H1 (cell line): ENCODE measurements at regions not wholly inside any gene's neighbourhood (a gene's known extent, or its start where the extent isn't known, plus 50 kb on each side); places are given as distances from the start of the nearest gene placed in this dataset.

Experiments
- CTCF ChIA-PET: fragments of 300-600 bp; sonication (Branson Sonifier 250); formaldehyde crosslinking; loops from one replicate; lab custom pipeline; 2021; ENCODE audit not compliant: partially characterized antibody; lab: Charles Lee
- POLR2A ChIA-PET: fragments of 300-600 bp; sonication (Branson Sonifier 250); formaldehyde crosslinking; loops from one replicate; lab custom pipeline; 2021; ENCODE audit warnings: inconsistent platforms; ENCODE audit not compliant: partially characterized antibody; lab: Charles Lee
- DNase-seq, 2 experiments: peaks; one replicate each; pipeline versions ENCODE4 v3.0.0 to v3.0.0-alpha.2; 2010 to 2022; ENCODE audit warnings: low spot score in 2 of 2, low read depth in 1 of 2, mixed read lengths in 1 of 2
- FAIRE-seq: peaks from 2 replicates; lab custom pipeline; 2011; peaks lifted over from hg19 to GRCh38; lab: Jason Lieb, UNC
- H2AFZ ChIP-seq: 2 replicates; pipeline ENCODE4 v1.8.1; 2012; ENCODE audit warnings: low read length, inconsistent platforms
- H2AK5ac ChIP-seq: 2 replicates; pipeline ENCODE4 v1.6.1; 2013; ENCODE audit warnings: low read depth, low read length
- H2BK120ac ChIP-seq: replicated peaks from 2 replicates; pipeline ENCODE3; 2013; ENCODE audit warnings: low read depth, low read length, inconsistent platforms
- H2BK12ac ChIP-seq: 2 replicates; pipeline ENCODE4 v1.6.1; 2013; ENCODE audit warnings: low read depth, low read length
- H2BK15ac ChIP-seq: 2 replicates; pipeline ENCODE4 v1.6.1; 2013; ENCODE audit warnings: low read length
- H2BK20ac ChIP-seq: 2 replicates; pipeline ENCODE4 v1.6.1; 2013; ENCODE audit warnings: low read length
- H2BK5ac ChIP-seq: 2 replicates; pipeline ENCODE4 v1.6.1; 2013; ENCODE audit warnings: low read depth, low read length
- H3K14ac ChIP-seq: 2 replicates; pipeline ENCODE4 v1.6.1; 2013; ENCODE audit warnings: inconsistent platforms; ENCODE audit not compliant: insufficient read length
- H3K18ac ChIP-seq: 2 replicates; pipeline ENCODE4 v1.6.1; 2013; ENCODE audit warnings: low read length; ENCODE audit errors: extremely low read depth
- H3K23ac ChIP-seq: 2 replicates; pipeline ENCODE4 v1.6.1; 2013; ENCODE audit warnings: inconsistent platforms; ENCODE audit not compliant: insufficient read length
- H3K23me2 ChIP-seq: 2 replicates; pipeline ENCODE4 v1.6.1; 2013; ENCODE audit warnings: low read depth, low read length
- H3K27ac ChIP-seq: 2 replicates; pipeline ENCODE4 v1.6.1; 2011; ENCODE audit warnings: low read depth, low read length, inconsistent platforms
- H3K27me3 ChIP-seq, 4 experiments: replicated peaks in 1 of 4; 1 replicate in 1 of 4; 2 replicates in 3 of 4; pipeline versions ENCODE4 v1.6.1 to v1.8.1; 2011 to 2013; ENCODE audit warnings: low read length in 3 of 4, mild to moderate bottlenecking in 3 of 4, inconsistent platforms in 2 of 4, mixed read lengths in 2 of 4, moderate library complexity in 1 of 4; ENCODE audit not compliant: control insufficient read depth in 3 of 4, insufficient read depth in 3 of 4; ENCODE audit errors: extremely low read depth in 1 of 4
- H3K36me3 ChIP-seq, 4 experiments: 2 replicates each; pipeline versions ENCODE4 v1.6.1 to v1.8.1; 2011 to 2013; ENCODE audit warnings: mild to moderate bottlenecking in 4 of 4, low read length in 3 of 4, moderate library complexity in 2 of 4, control low read depth in 1 of 4, inconsistent platforms in 1 of 4; ENCODE audit not compliant: insufficient read depth in 4 of 4, control insufficient read depth in 2 of 4
- H3K4ac ChIP-seq: replicated peaks from 2 replicates; pipeline ENCODE3; 2013; ENCODE audit warnings: low read length, low read depth, mixed read lengths, inconsistent platforms; ENCODE audit not compliant: insufficient read length
- H3K4me1 ChIP-seq, 4 experiments: replicated peaks in 1 of 4; 1 replicate in 1 of 4; 2 replicates in 3 of 4; pipeline versions ENCODE4 v1.6.1 to v1.8.1; 2011 to 2013; ENCODE audit warnings: low read length in 3 of 4, inconsistent platforms in 2 of 4, mixed read lengths in 1 of 4; ENCODE audit not compliant: insufficient read depth in 4 of 4, control insufficient read depth in 3 of 4
- H3K4me2 ChIP-seq, 2 experiments: 2 replicates each; pipeline versions ENCODE4 v1.6.1 to v1.8.1; 2011 to 2013; ENCODE audit warnings: low read depth in 2 of 2, low read length in 2 of 2, control low read depth in 1 of 2, inconsistent platforms in 1 of 2, mild to moderate bottlenecking in 1 of 2; ENCODE audit not compliant: insufficient read depth in 1 of 2
- H3K4me3 ChIP-seq, 4 experiments: fragments of 200-600, 300-600 bp in 1 of 4; sonication (generic), shearing (Covaris generic), sonication (Bioruptor Twin) in 1 of 4; 2 replicates each; pipeline versions ENCODE4 v1.5.1 to v1.8.1; 2011 to 2016; ENCODE audit warnings: low read length in 4 of 4, low read depth in 3 of 4, control low read depth in 2 of 4, inconsistent platforms in 2 of 4, mild to moderate bottlenecking in 2 of 4, mixed read lengths in 1 of 4, moderate library complexity in 1 of 4; ENCODE audit not compliant: insufficient read depth in 2 of 4; ENCODE audit errors: extremely low read depth in 1 of 4
- H3K56ac ChIP-seq: replicated peaks from 2 replicates; pipeline ENCODE3; 2013; ENCODE audit warnings: low read depth, mild to moderate bottlenecking, mixed read lengths, low read length, inconsistent platforms; ENCODE audit not compliant: insufficient read length
- H3K79me1 ChIP-seq: 2 replicates; pipeline ENCODE4 v1.6.1; 2013; ENCODE audit warnings: low read depth, low read length, control low read depth
- H3K79me2 ChIP-seq, 2 experiments: 2 replicates each; pipeline versions ENCODE4 v1.6.1 to v1.8.1; 2012 to 2013; ENCODE audit warnings: low read length in 2 of 2, mild to moderate bottlenecking in 2 of 2, inconsistent platforms in 1 of 2; ENCODE audit not compliant: insufficient read depth in 2 of 2, control insufficient read depth in 1 of 2
- H3K9ac ChIP-seq, 4 experiments: replicated peaks in 1 of 4; 1 replicate in 1 of 4; 2 replicates in 3 of 4; pipeline versions ENCODE4 v1.6.1 to v1.8.1; 2011 to 2013; ENCODE audit warnings: low read depth in 3 of 4, low read length in 3 of 4, control low read depth in 2 of 4, mild to moderate bottlenecking in 2 of 4, moderate library complexity in 2 of 4, inconsistent platforms in 1 of 4; ENCODE audit errors: extremely low read depth in 1 of 4
- H3K9me3 ChIP-seq, 2 experiments: 2 replicates each; pipeline versions ENCODE4 v1.6.1 to v1.8.1; 2012 to 2013; ENCODE audit warnings: mild to moderate bottlenecking in 2 of 2, moderate library complexity in 2 of 2, control low read depth in 1 of 2, inconsistent platforms in 1 of 2, low read depth in 1 of 2, low read length in 1 of 2, mixed read lengths in 1 of 2; ENCODE audit not compliant: insufficient read depth in 2 of 2
- H4K20me1 ChIP-seq, 2 experiments: replicated peaks in 1 of 2; 2 replicates each; pipeline versions ENCODE3 to v1.8.1; 2011 to 2013; ENCODE audit warnings: inconsistent platforms in 2 of 2, low read length in 2 of 2, mild to moderate bottlenecking in 1 of 2; ENCODE audit not compliant: insufficient read depth in 2 of 2, control insufficient read depth in 1 of 2
- H4K5ac ChIP-seq: 2 replicates; pipeline ENCODE4 v1.6.1; 2013; ENCODE audit warnings: low read length, low read depth, mixed read lengths, inconsistent platforms; ENCODE audit not compliant: insufficient read length
- H4K8ac ChIP-seq: 2 replicates; pipeline ENCODE4 v1.8.0; 2013; ENCODE audit warnings: mild to moderate bottlenecking, moderate library complexity, low read length, inconsistent platforms; ENCODE audit not compliant: insufficient read depth; ENCODE audit errors: extremely low read depth
- H4K91ac ChIP-seq: replicated peaks from 2 replicates; pipeline ENCODE3; 2013; ENCODE audit warnings: low read length, mixed read lengths, inconsistent platforms; ENCODE audit not compliant: insufficient read length
- ATF3 ChIP-seq: IDR thresholded peaks from 2 replicates; pipeline ENCODE4 v1.6.1; 2011; ENCODE audit warnings: low read depth, mild to moderate bottlenecking, low read length; ENCODE audit not compliant: insufficient read depth
- BRCA1 ChIP-seq: IDR thresholded peaks from 2 replicates; pipeline ENCODE4 v1.6.1; 2012; ENCODE audit warnings: low read depth, low read length, improper control_type of control experiment
- CEBPB ChIP-seq: IDR thresholded peaks from 2 replicates; pipeline ENCODE4 v1.6.1; 2012; ENCODE audit warnings: low read depth, low read length
- CTBP2 ChIP-seq: IDR thresholded peaks from 2 replicates; pipeline ENCODE4 v1.7.0; 2011; ENCODE audit warnings: borderline replicate concordance, mild to moderate bottlenecking, moderate library complexity, mixed read lengths, low read length; ENCODE audit not compliant: insufficient read depth, insufficient read length
- CTCF ChIP-seq, 3 experiments: IDR thresholded peaks; 1 replicate in 2 of 3; 2 replicates in 1 of 3; pipeline versions ENCODE4 v1.5.1 to v1.6.1; 2011; ENCODE audit warnings: low read length in 3 of 3, mild to moderate bottlenecking in 3 of 3, inconsistent platforms in 2 of 3, low read depth in 1 of 3, moderate library complexity in 1 of 3; ENCODE audit not compliant: insufficient read depth in 1 of 3; ENCODE audit errors: control extremely low read depth in 1 of 3
- HDAC6 ChIP-seq: IDR thresholded peaks from one replicate; pipeline ENCODE4 v1.7.1; 2012; ENCODE audit warnings: low read depth, mild to moderate bottlenecking, inconsistent platforms, low read length, moderate library complexity
- MAFK ChIP-seq: IDR thresholded peaks from 2 replicates; pipeline ENCODE4 v1.6.1; 2012; ENCODE audit warnings: low read depth, mild to moderate bottlenecking, improper control_type of control experiment, low read length
- SIX5 ChIP-seq: IDR thresholded peaks from 2 replicates; pipeline ENCODE4 v1.6.1; 2011; ENCODE audit warnings: mild to moderate bottlenecking, low read depth, low read length
- SRF ChIP-seq: IDR thresholded peaks from 2 replicates; pipeline ENCODE4 v1.6.1; 2011; ENCODE audit warnings: mild to moderate bottlenecking, low read depth, low read length, moderate library complexity
- USF2 ChIP-seq: IDR thresholded peaks from 2 replicates; pipeline ENCODE4 v1.6.1; 2011; ENCODE audit warnings: low read length, improper control_type of control experiment

GRCh38 chr18:33960417-33960816 lies 264.3 kb downstream of the NOL4 start:
- H2BK20ac ChIP-seq = no peak overlapping the region
- H2BK5ac ChIP-seq = no peak overlapping the region
- H3K56ac ChIP-seq = no peak overlapping the region
- H3K23me2 ChIP-seq = no peaks in the 10 kb centered on the region
- H2AK5ac ChIP-seq = no peak overlapping the region
- H2AFZ ChIP-seq = no peak overlapping the region
- ChIA-PET POLR2A (no interaction called here), CTCF (interaction anchor here (0.7 to 1.3 kb wide), 2 partner anchors 33 to 363 kb away, joined by 3 read pairs; no protein-coding TSS in a partner anchor)
- H3K4me1 ChIP-seq = no peaks in the 10 kb centered on the region
- no peak overlapping the region for H2BK120ac ChIP-seq
- H3K27ac ChIP-seq = no peak overlapping the region
- H2BK12ac ChIP-seq = no peak overlapping the region
- no peak overlapping the region for H2BK15ac ChIP-seq
- H3K36me3 ChIP-seq = no peaks in the 10 kb centered on the region
- H3K23ac ChIP-seq = no peak overlapping the region
- H3K18ac ChIP-seq = no peak overlapping the region
- H3K27me3 ChIP-seq = no peaks in the 10 kb centered on the region
- no peak overlapping the region for H4K5ac ChIP-seq
- H4K20me1 ChIP-seq = no peaks in the 10 kb centered on the region
- no peak overlapping the region for H3K4ac ChIP-seq
- TF ChIP-seq MAFK (no peak), ATF3 (no peak), HDAC6 (no peak), CTBP2 (no peak), CEBPB (no peak), USF2 (no peak), CTCF (IDR thresholded peaks at IDR 0.05; ENCODE audit: control extremely low read depth in 1 of 3, insufficient read depth in 1 of 3, low read depth in 1 of 3, low read length in 3 of 3) (no peak), SRF (no peak), SIX5 (no peak), BRCA1 (no peak)
- no peaks in the 10 kb centered on the region for H3K9me3 ChIP-seq
- no peak overlapping the region for H3K4me2 ChIP-seq
- no peak overlapping the region for H3K14ac ChIP-seq
- FAIRE-seq (no peak), DNase-seq (no peak)
- H3K9ac ChIP-seq = no peak overlapping the region
- no peak overlapping the region for H4K8ac ChIP-seq
- no peak overlapping the region for H4K91ac ChIP-seq
- H3K79me2 ChIP-seq = no peaks in the 10 kb centered on the region
- H3K79me1 ChIP-seq = no peaks in the 10 kb centered on the region
- H3K4me3 ChIP-seq = no peak overlapping the region
